GM21423 (cell line): ENCODE measurements at regions not wholly inside any gene's neighbourhood (a gene's known extent, or its start where the extent isn't known, plus 50 kb on each side); places are given as distances from the start of the nearest gene placed in this dataset.
"Not testable (repeated sequence)": the region's sequence is repeated elsewhere in the genome, so short reads cannot be mapped to it uniquely, and the experiment has no call there.

Experiments used
- ATAC-seq: cut with Tn5 transposase; IDR thresholded peaks from one replicate; pipeline ENCODE4 v1.9.1; 2021; ENCODE audit warnings: mild to moderate bottlenecking, moderate library complexity; ENCODE audit not compliant: unreplicated experiment

DNA sequence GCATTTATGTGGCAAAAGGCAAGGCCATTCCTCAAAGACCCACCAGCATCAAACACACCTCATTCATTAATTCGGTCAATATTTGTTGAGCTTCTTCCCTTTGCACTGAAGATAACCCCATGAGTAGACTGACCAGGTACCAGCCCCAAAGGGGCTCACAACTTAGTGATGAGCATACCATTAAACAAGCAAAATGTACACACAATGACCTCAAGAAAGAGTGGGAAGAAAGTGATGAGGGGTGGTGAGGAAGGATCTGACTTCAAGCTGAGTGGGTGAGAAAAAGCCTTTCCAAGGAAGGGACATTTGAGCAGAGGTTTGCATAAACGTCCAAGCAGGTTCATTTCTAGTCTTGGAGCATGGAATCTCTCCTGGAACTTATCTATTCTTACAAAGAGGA lies 562.5 kb downstream of the TOX3 start:
- no peak for ATAC-seq

DNA sequence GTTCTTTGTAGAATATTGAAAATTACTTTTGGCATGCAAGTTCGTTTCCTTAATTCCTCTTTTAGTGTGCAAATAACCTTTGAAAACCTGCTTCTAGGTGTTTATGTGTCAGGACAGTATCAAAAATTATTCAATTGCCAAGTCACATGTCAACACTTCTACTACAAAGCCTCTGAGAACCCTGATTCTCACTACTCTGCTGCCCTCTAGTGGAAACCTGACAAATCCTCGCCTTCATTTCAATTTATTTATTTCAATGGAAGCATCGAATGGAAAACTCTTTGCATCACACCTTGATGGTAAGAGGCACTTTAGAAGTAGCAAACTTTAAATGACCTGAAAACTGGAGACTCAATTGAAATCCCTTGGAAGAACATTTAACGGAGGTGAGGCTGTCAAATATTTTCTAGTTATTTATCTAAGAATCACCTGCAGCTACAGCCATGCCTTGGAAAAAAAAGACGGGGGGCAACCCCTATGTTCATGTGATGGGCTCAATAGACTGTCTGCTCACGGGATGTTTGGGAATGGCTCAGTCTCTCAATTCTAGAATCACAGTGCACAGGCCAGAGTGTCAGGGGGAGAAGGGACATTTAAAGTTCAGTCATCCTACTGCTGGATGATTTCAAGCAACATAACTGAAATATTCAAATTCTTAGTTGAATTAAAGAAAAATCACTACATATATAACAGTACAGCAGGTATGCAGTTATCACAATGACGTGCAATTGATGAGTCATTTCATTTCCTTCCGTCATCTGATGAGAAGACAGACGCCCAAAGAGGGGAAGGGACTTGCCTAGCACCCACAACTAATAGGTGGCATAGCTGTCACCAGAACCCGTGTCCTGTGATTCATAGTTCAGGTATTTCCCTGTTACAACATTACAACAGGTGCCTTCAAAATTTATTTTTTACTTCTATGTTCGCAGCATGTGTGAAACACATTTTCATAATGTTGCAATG lies 563.9 kb downstream of the TOX3 start:
- no peak for ATAC-seq

DNA sequence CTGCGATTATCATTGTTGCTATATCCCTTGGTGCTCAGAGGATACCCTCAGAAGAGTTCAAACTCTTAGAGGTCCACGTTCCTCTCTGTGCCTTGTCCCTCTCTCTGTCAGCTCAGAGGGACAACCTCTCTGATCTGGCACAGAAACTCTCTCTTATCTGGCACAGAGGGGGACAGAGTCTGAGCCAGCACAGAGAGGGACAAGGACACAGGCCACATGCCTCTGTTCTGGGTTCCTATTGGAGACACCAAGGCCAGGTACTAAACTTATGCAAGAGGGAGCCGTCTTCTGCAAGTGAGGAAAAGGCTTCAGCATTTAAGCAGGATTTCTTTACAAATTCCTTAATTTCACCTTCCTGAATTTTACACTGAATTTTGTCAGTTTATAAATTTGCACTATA lies 565.2 kb downstream of the TOX3 start:
- ATAC-seq: no peak

DNA sequence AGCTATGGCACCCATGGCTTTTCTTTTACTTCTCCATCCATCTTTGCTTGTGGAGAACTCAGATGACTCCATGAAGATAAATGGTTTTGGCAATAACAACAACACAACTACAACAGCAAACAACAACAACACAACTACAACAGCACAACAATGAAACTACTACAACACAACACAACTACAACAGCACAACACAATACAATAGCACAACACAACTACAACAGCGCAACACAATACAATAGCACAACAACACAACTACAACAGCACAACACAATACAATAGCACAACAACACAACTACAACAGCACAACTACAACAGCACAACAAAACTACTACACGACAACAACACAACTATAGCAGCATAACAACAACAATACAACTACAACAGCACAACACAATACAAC lies 569.4 kb downstream of the TOX3 start:
- not testable (repeated sequence) for ATAC-seq

DNA sequence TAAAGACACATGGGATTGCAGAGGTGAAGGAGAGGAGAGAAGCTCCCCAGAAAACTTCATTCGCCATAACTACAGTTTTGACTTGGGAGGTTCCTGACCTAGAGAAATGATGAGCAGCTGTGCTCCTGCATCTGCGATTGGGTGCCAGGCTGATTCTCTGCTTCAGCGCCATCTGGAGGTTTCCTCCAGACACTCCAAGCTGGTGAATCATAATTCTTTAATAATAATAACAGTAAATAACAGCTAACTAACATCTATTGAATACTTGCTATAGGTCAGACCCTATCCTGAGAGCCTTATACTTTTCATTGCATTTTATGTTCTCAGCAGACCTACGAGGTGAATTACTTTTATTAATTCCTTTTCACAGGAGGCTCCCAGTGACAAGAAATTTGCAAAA lies 575.8 kb downstream of the TOX3 start:
- ATAC-seq: no peak

DNA sequence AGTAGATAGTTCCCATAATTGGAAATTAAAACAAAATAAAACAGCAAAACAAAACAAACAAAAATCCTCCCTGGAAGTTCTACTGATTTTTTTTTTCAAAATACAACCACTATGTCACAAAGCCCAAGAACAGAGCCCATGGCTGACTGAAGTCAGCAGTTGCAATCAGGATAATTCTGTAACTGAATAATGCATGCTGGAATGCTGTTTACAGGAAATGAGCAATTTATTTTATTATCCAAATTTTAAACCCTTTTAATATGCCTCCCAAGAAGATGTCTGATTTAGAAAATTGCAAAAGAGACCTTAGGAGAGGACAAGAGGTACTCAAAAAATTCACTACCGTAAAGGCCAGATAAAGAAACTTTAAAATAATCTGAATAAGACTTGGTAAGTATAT lies 578.2 kb downstream of the TOX3 start:
- ATAC-seq: no peak

DNA sequence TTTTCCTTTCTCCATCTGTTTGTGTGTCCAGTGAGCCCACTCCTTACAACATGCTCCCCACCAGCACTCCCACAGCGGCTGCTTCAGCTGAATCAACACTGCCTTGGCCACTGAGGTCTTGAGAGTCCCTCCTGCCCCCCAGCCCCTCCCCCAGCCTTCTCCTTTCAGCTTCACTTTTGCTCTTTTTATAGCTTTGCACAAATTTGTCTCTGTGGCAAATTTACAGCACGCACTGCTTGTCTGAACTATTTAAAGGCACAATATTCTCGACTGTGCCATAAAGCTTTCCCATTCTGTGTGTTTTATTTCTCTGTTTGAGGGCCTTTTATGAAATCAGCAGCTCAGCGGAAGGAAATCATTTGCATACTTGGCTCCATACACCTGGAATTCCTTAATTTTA lies 579.3 kb downstream of the TOX3 start:
- ATAC-seq: no peak

DNA sequence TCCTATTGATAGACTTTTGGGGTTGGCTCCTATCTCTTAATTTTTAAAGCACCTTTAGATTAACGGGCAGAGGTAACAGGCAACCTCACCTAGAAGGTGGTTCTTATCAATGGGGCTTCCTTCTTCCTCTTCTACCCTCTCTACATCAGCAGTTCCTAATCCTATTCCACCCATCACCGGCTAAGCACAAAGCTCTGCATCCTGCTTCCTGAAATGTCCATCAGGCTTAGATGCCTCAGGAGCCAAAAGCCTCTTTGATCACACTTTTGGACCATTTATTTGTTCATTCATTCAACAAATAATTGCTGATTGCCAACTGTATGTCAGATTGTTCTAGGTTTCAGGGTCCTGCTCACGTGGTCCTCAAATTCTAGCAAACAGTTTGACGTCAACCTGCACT lies 586.0 kb downstream of the TOX3 start:
- ATAC-seq: no peak

DNA sequence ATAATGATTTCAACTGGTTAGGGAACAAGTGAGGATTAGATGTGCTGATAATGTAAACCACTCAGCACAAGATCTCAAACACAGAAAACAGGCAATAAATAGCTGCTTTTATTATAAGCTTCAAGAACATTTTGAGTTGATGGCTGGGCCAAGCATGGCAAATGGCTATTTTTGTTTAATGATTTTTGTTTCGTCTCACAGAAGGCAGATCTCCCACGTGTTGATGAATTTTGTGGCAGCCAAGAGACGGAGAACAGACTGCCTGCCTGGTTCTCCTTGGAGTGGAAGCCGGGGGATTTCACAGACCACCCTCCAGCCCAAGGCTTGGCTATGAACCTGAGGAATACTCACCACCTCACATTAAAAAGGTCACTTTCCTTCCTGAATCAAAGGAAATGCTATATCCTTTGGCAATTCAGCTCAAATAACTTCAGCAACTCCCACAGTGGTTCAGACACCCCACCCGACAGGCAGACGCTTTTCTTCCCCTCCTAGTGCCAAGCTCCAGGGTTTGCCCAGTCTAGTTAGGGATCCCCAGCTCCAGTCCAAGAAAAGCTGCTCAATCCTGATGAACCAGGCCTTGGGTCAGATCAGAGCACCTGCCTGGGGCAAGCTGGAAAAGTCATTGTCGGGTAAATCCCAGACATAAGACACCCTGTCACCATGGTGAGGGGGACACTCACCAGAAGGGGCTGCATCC lies 593.5 kb downstream of the TOX3 start:
- ATAC-seq: no peak

DNA sequence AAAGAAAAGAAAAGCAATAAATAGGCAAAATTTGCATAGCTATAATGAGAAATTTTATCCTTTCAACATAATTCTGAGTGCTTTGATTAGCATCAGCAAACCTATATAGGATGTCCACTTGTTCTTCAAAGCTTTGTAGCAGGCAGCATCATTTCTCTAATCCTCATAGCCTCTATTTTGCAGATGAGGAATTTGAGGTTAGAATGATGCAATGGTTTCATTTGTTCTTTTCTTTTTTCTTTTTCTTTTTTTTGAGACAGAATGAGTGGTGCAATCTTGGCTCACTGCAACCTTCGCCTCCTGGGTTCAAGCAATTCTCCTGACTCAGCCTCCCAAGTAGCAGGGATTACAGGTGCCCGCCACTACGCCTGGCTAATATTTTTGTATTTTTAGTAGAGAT lies 594.4 kb downstream of the TOX3 start:
- no peak for ATAC-seq

DNA sequence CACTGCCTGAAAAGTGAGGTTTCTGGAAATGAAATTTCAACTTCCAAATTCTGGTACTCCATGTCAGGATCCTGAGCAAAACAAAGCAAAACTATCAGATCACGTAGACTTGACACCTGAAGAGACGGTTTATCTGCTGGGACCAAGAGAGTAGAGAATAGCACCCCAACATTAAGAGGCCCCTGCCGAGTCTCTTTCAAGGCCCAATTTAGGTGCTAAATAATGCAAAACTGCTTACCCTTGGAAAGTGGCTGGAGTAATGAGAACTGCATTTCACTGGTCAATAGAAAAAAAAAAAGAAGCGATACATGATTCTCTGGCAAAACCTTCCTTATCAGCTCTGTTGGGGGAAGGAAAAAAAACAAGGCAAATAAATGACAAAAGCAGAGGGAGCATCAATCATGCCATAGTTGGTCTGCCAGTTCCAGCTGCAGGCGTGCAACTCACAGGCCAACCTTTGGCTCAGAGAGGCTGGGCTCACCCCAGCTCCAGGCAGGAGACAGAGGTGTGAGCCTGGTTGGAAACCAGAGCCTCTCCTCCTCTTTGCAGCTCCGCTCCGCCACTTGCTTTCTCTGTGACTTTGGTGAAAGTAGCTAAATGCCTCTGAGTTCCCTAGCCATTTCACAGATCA lies 595.2 kb downstream of the TOX3 start:
- ATAC-seq: no peak

DNA sequence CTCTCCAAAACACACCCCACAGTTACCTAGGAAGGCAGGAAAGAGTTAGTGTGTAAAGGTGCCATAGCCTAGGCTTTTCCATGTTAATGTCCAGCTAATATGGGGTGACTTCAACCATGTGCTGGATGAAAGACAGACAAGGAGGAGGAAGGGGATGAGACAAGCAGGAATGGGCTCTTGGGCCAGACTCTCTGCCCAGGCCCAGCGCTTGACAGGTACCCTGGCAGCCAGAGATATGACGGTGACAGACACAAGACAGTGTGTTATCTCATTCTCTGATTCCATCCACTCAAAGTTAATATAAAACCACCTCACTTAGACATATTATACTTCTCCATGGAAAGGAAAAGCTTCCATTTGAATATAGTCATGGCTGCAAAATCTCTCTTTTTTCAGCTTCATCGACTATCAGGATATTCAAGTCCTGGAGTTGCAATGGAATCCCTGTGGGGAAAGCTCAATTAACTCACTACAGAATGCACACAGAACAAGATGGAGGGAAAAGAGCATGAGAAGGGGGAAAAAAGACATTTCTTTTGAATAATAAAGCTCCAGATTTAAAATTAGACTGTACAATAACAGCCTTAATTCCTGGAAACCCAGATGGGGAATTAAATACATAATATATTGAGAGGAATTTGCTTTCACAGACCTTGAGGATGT lies 596.7 kb downstream of the TOX3 start:
- ATAC-seq: no peak

DNA sequence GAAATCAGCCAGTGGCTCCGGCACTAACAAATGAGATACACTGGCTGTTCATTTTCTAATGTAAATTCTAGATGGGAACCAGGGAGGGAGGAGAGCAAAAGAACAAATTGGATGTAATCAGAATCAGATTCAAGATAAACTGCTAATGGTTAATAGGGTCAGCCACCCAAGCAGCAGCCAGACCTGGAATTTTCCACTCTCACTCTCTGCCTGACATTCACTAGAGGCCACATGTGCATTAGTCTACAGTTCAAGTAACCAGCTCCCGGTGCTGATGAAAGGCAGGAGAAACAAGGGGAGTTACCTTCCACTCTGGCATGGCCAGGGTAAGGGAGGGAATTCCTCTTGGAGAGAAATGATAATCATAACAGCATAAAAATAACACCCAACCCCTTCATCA lies 597.7 kb downstream of the TOX3 start:
- ATAC-seq: no peak

DNA sequence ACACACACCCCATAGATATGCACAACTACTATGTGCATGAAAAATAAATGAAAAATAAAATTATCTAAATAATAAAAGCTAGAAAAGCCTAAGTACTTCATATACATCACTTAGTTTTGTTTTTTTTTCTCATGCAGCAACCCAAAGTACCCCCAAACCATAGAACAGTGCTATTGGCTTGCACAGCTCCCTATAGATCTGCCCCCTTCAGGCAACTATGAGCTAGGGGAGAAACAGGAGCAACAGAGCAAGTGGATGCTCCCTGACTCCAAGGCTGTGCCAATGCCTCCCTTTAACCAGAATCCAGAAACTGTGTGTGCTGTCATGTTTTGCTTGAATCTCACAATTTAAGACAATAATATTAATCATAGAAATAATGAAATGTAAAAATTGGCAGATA lies 605.5 kb downstream of the TOX3 start:
- no peak for ATAC-seq

DNA sequence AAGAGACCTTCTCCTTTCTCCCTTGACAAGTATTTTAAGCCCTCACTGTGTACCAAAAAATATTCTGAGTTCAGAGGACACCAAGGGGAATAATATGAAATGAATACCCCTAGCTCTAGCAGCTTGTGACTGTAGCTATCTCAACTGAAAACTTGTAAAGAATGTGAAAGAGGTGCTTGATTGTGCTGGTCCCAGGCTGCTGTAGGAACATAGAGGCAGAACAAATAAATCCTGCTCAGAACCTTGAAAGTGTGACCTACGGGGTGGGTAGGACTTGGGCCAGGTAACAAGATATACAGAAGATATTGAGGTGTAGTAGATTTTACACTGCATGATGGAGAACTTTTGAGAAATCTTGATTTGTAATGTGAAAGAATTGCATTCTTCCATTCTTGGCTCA lies 606.8 kb downstream of the TOX3 start:
- ATAC-seq: no peak

DNA sequence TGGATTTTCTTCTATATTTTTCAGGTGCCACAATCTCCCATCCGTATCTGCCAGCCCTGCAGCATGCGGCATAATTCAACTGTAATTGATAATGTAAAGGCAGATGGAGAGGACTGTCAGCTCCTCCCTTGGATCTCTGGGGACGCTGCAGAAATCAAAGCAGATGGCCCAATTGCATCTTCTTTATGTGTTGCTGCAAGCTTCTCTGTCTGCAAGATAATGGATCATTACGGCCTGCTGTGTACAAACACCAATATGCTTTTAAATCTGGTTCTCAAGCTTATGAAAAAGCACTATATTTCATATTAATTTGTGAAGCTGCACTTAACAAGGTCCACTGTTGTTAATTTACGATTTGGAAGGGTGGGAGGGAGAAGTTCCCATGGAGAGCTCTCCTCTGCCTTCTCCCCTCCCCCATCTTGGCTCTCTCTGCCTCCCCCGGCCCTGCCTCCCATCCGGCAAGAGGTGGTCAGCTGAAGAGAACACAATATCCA lies 607.5 kb downstream of the TOX3 start:
- no peak for ATAC-seq

DNA sequence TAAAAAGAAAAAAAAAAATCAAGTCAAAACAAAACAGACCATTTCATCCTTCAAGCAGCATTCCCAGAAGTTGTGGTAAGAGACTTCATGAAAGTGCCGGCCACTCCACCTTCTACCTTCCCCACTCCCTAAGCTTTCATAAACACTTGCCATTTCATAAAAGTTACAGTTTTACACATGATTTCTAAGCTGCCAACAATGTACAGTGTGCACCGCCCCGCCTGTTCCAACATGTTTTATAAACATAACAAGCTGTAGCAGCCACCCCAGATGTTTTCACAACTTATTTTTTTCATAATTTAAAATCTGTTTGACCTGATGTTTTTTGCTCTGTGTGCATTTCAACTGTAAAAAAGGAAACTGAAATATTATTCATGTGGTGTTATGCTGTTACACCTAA lies 608.1 kb downstream of the TOX3 start:
- no peak for ATAC-seq

DNA sequence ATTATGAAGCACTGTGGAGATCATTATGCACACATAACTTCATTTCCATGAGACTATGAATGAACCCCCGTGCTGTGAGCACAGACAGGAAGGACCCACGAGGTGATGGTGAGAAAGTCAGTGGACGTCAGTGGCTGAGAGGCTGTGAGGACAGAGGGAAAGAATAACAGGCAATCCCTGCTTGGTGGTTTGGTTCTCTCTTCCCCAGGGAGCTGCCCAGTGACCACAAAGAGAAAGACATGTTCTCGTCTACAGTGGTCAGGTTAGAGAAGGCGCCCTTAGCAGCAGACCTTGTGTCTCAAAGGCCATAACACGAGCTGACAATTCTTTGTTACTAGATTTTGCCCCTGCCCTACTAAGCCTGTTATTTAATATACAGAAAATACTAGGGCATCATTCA lies 609.2 kb downstream of the TOX3 start:
- ATAC-seq: no peak

DNA sequence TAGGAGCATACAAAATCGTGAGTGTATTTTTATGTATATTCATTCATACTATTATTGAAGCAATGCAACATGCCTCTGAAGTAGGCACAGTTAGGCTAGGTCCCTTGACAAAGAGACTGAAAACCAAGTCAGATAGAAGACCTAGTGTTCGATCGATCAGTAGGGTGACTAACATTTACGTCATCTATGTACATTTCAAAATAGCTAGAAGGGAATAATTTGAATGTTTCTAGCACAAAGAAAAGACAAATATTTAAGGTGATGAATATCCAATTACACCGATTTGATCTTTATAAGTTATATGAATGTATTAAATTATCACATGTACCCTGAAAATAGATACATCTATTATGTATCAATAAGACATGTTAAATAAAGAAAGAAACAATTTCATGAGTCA lies 610.1 kb downstream of the TOX3 start:
- no peak for ATAC-seq

DNA sequence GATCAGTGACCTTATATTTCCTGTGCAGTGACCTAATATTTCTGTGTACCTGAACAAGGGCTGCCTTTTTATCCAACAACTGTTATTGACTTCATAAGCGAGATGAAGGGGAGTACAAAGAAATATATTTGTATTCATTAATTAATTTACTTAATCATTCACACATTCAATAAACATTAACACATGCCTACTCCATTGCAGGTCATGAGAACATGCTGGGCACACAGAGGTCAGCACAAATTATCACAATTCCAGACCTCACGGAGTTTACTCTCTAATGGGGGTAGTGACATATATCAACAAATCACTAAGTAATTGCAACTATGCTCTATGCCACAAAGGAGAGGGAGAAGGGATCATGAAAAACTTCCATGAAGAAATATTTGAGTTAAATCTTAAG lies 614.6 kb downstream of the TOX3 start:
- no peak for ATAC-seq

DNA sequence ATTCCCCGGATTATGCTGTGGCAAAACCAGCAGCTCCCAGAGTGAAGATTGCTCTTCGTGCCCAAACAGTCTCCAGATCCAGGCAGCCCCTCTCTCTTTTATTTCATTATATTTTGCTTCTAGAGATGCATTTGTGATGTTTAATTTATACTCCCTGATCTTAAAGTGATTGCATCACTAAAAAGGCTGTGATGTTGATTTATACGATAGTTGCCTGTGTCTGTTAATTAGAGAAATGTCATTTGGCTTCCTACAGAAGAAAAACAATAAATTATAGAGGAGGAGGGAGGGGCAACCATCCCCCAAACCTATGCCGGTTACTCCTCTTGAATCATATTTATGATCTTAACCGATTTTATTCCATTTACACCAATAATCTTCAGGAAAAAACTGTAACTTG lies 615.3 kb downstream of the TOX3 start:
- ATAC-seq: no peak
